Prostate gland (tissue), 2 donors: ENCODE measurements at regions not wholly inside any gene's neighbourhood (a gene's known extent, or its start where the extent isn't known, plus 50 kb on each side); places are given as distances from the start of the nearest gene placed in this dataset.
"Not testable (repeated sequence)": the region's sequence is repeated elsewhere in the genome, so short reads cannot be mapped to it uniquely, and the experiment has no call there.

Experiments
- POLR2A ChIP-seq: fragments of 450-650 bp; IDR thresholded peaks from one replicate; pipeline ENCODE4 v1.6.1; 2016; ENCODE audit warnings: antibody characterized with exemption, mild to moderate bottlenecking
- POLR2AphosphoS5 ChIP-seq: sonication (generic); formaldehyde crosslinking; IDR thresholded peaks from one replicate; pipeline ENCODE4 v1.6.1; 2017; ENCODE audit warnings: antibody characterized with exemption
- TF ChIP-seq, protein P1 (sequence below), 4 experiments: fragments of 200-600 bp in 2 of 4; fragments of 450-650 bp in 2 of 4; sonication (generic) in 2 of 4; IDR thresholded peaks; 1 replicate in 3 of 4; 2 replicates in 1 of 4; pipeline ENCODE4 v1.5.1; 2016 to 2019; ENCODE audit warnings: antibody characterized with exemption in 4 of 4, mild to moderate bottlenecking in 2 of 4, moderate library complexity in 2 of 4

DNA sequence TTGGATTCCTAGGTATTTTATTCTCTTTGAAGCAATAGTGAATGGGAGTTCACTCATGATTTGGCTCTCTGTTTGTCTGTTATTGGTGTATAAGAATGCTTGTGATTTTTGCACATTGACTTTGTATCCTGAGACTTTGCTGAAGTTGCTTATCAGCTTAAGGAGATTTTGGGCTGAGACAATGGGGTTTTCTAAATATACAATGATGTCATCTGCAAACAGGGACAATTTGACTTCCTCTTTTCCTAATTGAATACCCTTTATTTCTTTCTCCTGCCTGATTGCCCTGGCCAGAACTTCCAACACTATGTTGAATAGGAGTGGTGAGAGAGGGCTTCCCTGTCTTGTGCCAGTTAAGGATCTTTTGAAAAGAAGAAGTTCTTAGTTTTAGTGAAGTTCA is 114.4 kb upstream of the TNPO1 start:
- TF ChIP-seq, protein P1, sequence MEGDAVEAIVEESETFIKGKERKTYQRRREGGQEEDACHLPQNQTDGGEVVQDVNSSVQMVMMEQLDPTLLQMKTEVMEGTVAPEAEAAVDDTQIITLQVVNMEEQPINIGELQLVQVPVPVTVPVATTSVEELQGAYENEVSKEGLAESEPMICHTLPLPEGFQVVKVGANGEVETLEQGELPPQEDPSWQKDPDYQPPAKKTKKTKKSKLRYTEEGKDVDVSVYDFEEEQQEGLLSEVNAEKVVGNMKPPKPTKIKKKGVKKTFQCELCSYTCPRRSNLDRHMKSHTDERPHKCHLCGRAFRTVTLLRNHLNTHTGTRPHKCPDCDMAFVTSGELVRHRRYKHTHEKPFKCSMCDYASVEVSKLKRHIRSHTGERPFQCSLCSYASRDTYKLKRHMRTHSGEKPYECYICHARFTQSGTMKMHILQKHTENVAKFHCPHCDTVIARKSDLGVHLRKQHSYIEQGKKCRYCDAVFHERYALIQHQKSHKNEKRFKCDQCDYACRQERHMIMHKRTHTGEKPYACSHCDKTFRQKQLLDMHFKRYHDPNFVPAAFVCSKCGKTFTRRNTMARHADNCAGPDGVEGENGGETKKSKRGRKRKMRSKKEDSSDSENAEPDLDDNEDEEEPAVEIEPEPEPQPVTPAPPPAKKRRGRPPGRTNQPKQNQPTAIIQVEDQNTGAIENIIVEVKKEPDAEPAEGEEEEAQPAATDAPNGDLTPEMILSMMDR (IDR thresholded peaks at IDR 0.05) = not testable (repeated sequence)
- not testable (repeated sequence) for TF ChIP-seq POLR2A, POLR2AphosphoS5
